GM19452 (cell line): ENCODE measurements at regions not wholly inside any gene's neighbourhood (a gene's known extent, or its start where the extent isn't known, plus 50 kb on each side); places are given as distances from the start of the nearest gene placed in this dataset.

ENCODE experiments used
- ATAC-seq: cut with Tn5 transposase; IDR thresholded peaks from one replicate; pipeline ENCODE4 v1.9.1; 2021; ENCODE audit not compliant: unreplicated experiment

- no peak for ATAC-seq
Measured at GRCh38 chr2:164103271-164103670, 367.5 kb upstream of the FIGN start.

- no peak for ATAC-seq
Measured at GRCh38 chr2:164102366-164102765, 366.6 kb upstream of the FIGN start.

- no peak for ATAC-seq
Measured at GRCh38 chr2:164091673-164092072, 355.9 kb upstream of the FIGN start.

- no peak for ATAC-seq
Measured at GRCh38 chr2:164090533-164090932, 354.7 kb upstream of the FIGN start.

- no peak for ATAC-seq
Measured at GRCh38 chr2:164084066-164084465, 348.3 kb upstream of the FIGN start.

- ATAC-seq = no peak
Measured at GRCh38 chr2:164080486-164080885, 344.7 kb upstream of the FIGN start.

GRCh38 chr2:164079258-164079657 lies 343.4 kb upstream of the FIGN start:
- no peak for ATAC-seq

- no peak for ATAC-seq
Measured at GRCh38 chr2:164078421-164078820, 342.6 kb upstream of the FIGN start.

GRCh38 chr2:164073101-164074074 lies 337.6 kb upstream of the FIGN start:
- ATAC-seq = no peak

GRCh38 chr2:164069540-164069939 lies 333.7 kb upstream of the FIGN start:
- ATAC-seq = no peak

- no peak for ATAC-seq
Measured at GRCh38 chr2:164068063-164068462, 332.3 kb upstream of the FIGN start.

GRCh38 chr2:164066095-164066494 lies 330.3 kb upstream of the FIGN start:
- ATAC-seq = no peak

- no peak for ATAC-seq
Measured at GRCh38 chr2:164065038-164065437, 329.2 kb upstream of the FIGN start.

- peak; percentile 78 for ATAC-seq
Measured at GRCh38 chr2:164061129-164061746, 325.4 kb upstream of the FIGN start.

GRCh38 chr2:164060031-164060430 lies 324.2 kb upstream of the FIGN start:
- ATAC-seq = no peak

- no peak for ATAC-seq
Measured at GRCh38 chr2:164055623-164056022, 319.8 kb upstream of the FIGN start.

GRCh38 chr2:164054651-164055050 lies 318.8 kb upstream of the FIGN start:
- no peak for ATAC-seq

- no peak for ATAC-seq
Measured at GRCh38 chr2:164053021-164053420, 317.2 kb upstream of the FIGN start.

GRCh38 chr2:164052006-164052405 lies 316.2 kb upstream of the FIGN start:
- no peak for ATAC-seq

GRCh38 chr2:164048729-164049128 lies 312.9 kb upstream of the FIGN start:
- ATAC-seq = no peak

- ATAC-seq = no peak
Measured at GRCh38 chr2:164046040-164046439, 310.2 kb upstream of the FIGN start.

GRCh38 chr2:164044622-164045021 lies 308.8 kb upstream of the FIGN start:
- ATAC-seq = no peak
